ENCODE measurements at regions not wholly inside any gene's neighbourhood (a gene's known extent, or its start where the extent isn't known, plus 50 kb on each side); places are given as distances from the start of the nearest gene placed in this dataset.
A peak's percentile ranks its signal among the peaks of the same experiment; 100 is the strongest.

- 0 out of 2 replicates have a peak, but pooled peaks have one; percentile 10 for TF ChIP-seq CTCF (IDR thresholded peaks at IDR 0.05)
- no peak for TF ChIP-seq ZFX (IDR thresholded peaks at IDR 0.05; ENCODE audit: borderline replicate concordance)
Observed at GRCh38 chr9:13580760-13581159, 301.3 kb upstream of the MPDZ start.
